ENCODE measurements at regions not wholly inside any gene's neighbourhood (a gene's known extent, or its start where the extent isn't known, plus 50 kb on each side); places are given as distances from the start of the nearest gene placed in this dataset.
A peak's percentile ranks its signal among the peaks of the same experiment; 100 is the strongest.

- no peak overlapping the region for H3K4me3 ChIP-seq
- no peaks in the 10 kb centered on the region for H3K36me3 ChIP-seq
- DNase-seq (no peak), ATAC-seq (peak in 1 of 2 donors; percentile 14)
- intact Hi-C loops (cut with DNase I) = no loop called here
- no peaks in the 10 kb centered on the region for H3K4me1 ChIP-seq
- no peak for TF ChIP-seq CTCF (IDR thresholded peaks at IDR 0.05)
- H3K27ac ChIP-seq = no peak overlapping the region
- no peaks in the 10 kb centered on the region for H3K27me3 ChIP-seq (ENCODE audit: low read depth)
- H3K9me3 ChIP-seq = no peaks in the 10 kb centered on the region
Measured at GRCh38 chr7:41448104-41448503, 254.8 kb downstream of the INHBA start.

DNA sequence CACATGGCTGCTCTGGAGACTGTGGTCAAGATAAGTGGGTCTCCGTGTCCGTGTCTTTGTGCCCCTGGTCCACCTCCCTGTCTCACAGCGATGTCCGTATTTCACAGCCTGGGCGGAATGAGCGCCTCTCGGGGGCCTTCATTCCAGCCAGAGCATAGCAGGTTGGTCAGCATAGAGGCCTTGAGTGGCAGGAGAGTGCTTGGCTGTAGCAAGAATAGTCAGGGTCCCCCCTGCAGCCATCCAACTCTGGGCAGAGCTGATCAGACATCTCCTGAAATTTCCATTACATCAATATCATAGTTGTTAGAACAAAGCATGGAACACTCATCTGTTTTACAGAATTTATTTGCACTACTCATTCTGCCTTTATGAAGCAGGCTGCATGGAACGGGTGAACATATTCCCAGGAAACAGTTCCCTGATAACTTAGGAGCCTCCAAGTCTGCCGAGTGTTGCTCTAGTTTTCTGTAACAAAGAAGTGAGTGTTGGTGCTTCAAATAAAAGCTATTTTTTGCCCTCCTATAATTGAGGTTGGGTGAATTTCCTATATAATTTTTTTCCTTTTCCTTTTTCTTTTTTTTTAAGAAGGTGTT lies 255.3 kb downstream of the INHBA start:
- Histone ChIP-seq H3K27me3 (ENCODE audit: low read depth) (no peaks in the 10 kb centered on the region), H3K4me1 (no peaks in the 10 kb centered on the region), H3K4me3 (no peak overlapping the region), H3K9me3 (no peaks in the 10 kb centered on the region), H3K36me3 (no peaks in the 10 kb centered on the region), H3K27ac (no peak overlapping the region)
- TF ChIP-seq CTCF (IDR thresholded peaks at IDR 0.05) = no peak
- no peak for DNase-seq
- intact Hi-C loops (cut with DNase I) = no loop called here
- no peak for ATAC-seq

DNA sequence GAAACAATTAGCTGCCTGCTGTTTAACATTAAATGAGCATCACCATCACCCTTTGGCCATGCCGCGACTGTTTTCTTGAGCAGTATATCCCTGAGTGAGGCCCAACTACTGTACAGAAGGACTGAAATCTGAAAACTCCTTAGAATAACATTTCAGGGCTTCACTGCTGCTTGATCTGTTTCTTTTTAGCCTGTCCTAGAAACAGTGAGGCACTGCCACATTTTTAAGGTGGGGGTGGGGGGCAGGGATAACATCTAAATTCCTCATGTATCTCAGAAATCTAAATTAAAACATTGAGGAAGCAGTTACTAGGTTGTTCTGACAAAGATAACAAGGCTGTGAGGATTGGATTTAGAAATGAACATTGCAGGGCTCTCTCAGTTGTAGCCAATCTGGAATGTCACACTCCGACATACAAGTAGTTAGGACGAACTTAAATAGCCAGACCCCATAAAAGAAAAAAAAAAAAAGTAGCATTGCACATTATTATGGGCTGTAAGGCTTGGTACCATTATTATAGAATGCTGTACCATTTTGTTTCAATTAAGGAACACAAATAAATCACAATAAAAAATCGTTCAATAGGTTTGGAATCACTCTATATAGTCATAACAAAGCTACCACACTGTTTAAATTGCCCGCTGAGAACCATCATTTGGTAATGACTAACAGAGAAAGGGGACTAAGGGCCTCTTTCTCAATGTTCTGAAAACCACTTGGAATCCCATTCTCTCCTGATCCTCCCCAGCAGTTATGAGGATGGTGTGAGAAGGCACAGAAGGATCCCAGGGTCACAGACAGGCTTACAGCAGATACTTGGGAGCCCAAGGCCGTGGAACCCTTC lies 256.1 kb downstream of the INHBA start:
- Histone ChIP-seq H3K9me3 (no peaks in the 10 kb centered on the region), H3K4me1 (no peaks in the 10 kb centered on the region), H3K4me3 (no peak overlapping the region), H3K36me3 (no peaks in the 10 kb centered on the region), H3K27me3 (ENCODE audit: low read depth) (no peaks in the 10 kb centered on the region), H3K27ac (no peak overlapping the region)
- no peak for DNase-seq
- intact Hi-C loops (cut with DNase I) = no loop called here
- no peak for ATAC-seq
- TF ChIP-seq CTCF (IDR thresholded peaks at IDR 0.05) = no peak

DNA sequence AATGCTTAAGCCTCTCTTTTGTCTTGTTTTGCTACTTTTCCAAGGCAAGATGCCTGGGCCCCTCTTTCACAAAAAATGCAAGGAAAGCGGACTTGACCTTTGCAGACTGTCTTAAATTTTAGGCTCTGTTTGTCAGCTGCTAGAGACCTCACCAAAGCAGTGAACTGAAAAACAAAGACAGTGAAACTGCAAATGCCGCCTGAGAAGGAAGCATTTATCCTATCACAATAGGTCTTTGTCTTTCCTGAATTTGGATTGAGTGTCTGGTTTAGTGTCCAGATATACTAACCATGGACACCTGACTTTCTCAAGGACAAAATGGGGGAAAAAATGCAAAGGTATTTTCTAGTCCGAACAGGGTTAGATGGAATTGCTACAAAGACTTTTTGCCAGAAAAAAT lies 256.9 kb downstream of the INHBA start:
- H3K4me3 ChIP-seq = no peak overlapping the region
- intact Hi-C loops (cut with DNase I) = no loop called here
- no peaks in the 10 kb centered on the region for H3K9me3 ChIP-seq
- DNase-seq (no peak), ATAC-seq (no peak)
- H3K27me3 ChIP-seq (ENCODE audit: low read depth) = no peaks in the 10 kb centered on the region
- H3K36me3 ChIP-seq = no peaks in the 10 kb centered on the region
- no peak for TF ChIP-seq CTCF (IDR thresholded peaks at IDR 0.05)
- H3K4me1 ChIP-seq = no peaks in the 10 kb centered on the region
- H3K27ac ChIP-seq = no peak overlapping the region

DNA sequence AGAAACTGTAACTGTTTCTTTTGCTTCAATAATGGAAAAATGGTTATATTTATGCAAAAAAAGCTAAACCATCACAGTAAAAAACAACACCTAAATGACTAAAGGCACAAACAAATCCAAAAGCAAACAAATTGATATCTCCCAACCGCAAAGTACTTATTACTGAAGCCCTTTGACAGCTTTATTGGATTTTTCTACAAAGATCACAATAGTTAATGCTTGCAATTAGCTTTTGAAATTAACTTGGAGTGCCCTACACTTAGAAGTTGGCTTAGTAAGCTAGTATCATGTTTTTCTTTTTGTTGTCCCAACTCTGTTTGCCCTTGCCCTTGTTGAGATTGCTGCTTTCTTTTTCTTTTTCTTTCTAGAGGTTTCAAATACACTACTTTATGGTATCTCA lies 257.5 kb downstream of the INHBA start:
- no peak for TF ChIP-seq CTCF (IDR thresholded peaks at IDR 0.05)
- DNase-seq = no peak
- H3K4me3 ChIP-seq = no peak overlapping the region
- ATAC-seq = no peak
- H3K27me3 ChIP-seq (ENCODE audit: low read depth) = no peaks in the 10 kb centered on the region
- H3K36me3 ChIP-seq = no peaks in the 10 kb centered on the region
- H3K27ac ChIP-seq = no peak overlapping the region
- no peaks in the 10 kb centered on the region for H3K4me1 ChIP-seq
- no peaks in the 10 kb centered on the region for H3K9me3 ChIP-seq
- intact Hi-C loops (cut with DNase I) = no loop called here
